Activated CD4-positive, alpha-beta T cell treated with anti-CD3 and anti-CD28 coated beads for 36 hours (primary cell): ENCODE measurements at regions not wholly inside any gene's neighbourhood (a gene's known extent, or its start where the extent isn't known, plus 50 kb on each side); places are given as distances from the start of the nearest gene placed in this dataset.

Experiments used
- ATAC-seq: fragments of 200-7000 bp; cut with Tn5 transposase; one replicate; pipeline ENCODE4 v1.10.0; 2021; ENCODE audit warnings: mild to moderate bottlenecking, moderate library complexity
- CTCF ChIA-PET: fragments of 350-600 bp; sonication (Branson Sonifier 250); formaldehyde crosslinking; loops from one replicate; lab custom pipeline; 2021; ENCODE audit warnings: antibody characterized with exemption; lab: Charles Lee
- POLR2A ChIA-PET: fragments of 350-600 bp; sonication (Branson Sonifier 250); formaldehyde crosslinking; loops from one replicate; lab custom pipeline; 2021; ENCODE audit warnings: antibody characterized with exemption, inconsistent platforms; lab: Charles Lee
- DNase-seq: peaks from one replicate; pipeline ENCODE4 v3.0.0-alpha.2; 2020
- H3K27ac Mint-ChIP-seq: one replicate; pipeline ENCODE4 v1.8.0; 2021; ENCODE audit warnings: mixed read lengths
- H3K27me3 Mint-ChIP-seq: one replicate; pipeline ENCODE4 v1.8.0; 2021; ENCODE audit warnings: mixed read lengths
- H3K36me3 Mint-ChIP-seq: one replicate; pipeline ENCODE4 v1.8.0; 2021; ENCODE audit warnings: low read depth, mixed read lengths
- H3K4me1 Mint-ChIP-seq: one replicate; pipeline ENCODE4 v1.8.0; 2021; ENCODE audit warnings: mixed read lengths
- H3K4me3 Mint-ChIP-seq: one replicate; pipeline ENCODE4 v1.8.0; 2021; ENCODE audit warnings: mild to moderate bottlenecking, moderate library complexity, mixed read lengths
- H3K9me3 Mint-ChIP-seq: one replicate; pipeline ENCODE4 v1.8.0; 2021; ENCODE audit warnings: low read depth, mixed read lengths
- intact Hi-C, 2 experiments: fragments of 100-400 bp; cut with DNase I in 1 of 2; cut with micrococcal nuclease in 1 of 2; formaldehyde crosslinking; loops; one replicate each; pipeline versions ENCODE4 v1.14.2 to v1.15.1; 2022 to 2024; cut with DNase I, micrococcal nuclease

DNA sequence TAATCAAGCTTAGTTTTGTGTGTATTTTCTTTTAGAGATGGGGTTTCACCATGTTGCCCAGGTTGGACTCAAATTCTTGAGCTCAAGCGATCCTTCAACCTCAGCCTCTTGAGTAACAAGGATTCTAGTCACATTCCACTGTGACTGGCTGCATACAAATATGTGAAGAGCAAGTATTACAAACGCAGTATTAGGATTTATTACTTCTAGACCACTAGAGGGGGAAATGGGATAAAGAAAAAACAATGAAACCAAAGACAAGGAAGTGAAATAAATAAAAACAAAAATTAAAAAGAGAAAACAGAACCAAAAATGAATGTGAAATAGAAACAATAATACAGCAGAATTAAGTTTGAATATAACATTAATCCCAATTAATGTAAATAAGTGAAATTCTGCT is 308.7 kb downstream of the ANKRD30A start:
- intact Hi-C loops = no loop called here
- H3K4me3 Mint-ChIP-seq = no peak overlapping the region
- CTCF ChIA-PET = interaction anchor here (1.2 kb wide), 1 partner anchor 10 kb away, joined by 3 read pairs; no protein-coding TSS in a partner anchor
- H3K27ac Mint-ChIP-seq = no peak overlapping the region
- DNase-seq (no peak), ATAC-seq (no peak)
- POLR2A ChIA-PET = no interaction called here
- H3K36me3 Mint-ChIP-seq = no peaks in the 10 kb centered on the region
- H3K27me3 Mint-ChIP-seq = no peaks in the 10 kb centered on the region
- H3K4me1 Mint-ChIP-seq = no peaks in the 10 kb centered on the region
- peaks cover 4% of the 10 kb centered on the region for H3K9me3 Mint-ChIP-seq
